Fibroblast of skin of left quadriceps (primary cell): ENCODE measurements at regions not wholly inside any gene's neighbourhood (a gene's known extent, or its start where the extent isn't known, plus 50 kb on each side); places are given as distances from the start of the nearest gene placed in this dataset.

Experiments
- DNase-seq, 2 experiments: peaks; one replicate each; pipeline ENCODE4 v3.0.0-alpha.2; 2013; ENCODE audit warnings: low read depth in 2 of 2

- no peak for DNase-seq
Observed at GRCh38 chr18:76130845-76131244, 364.2 kb downstream of the ZNF516 start.

- no peak for DNase-seq
Observed at GRCh38 chr18:76126327-76126726, 368.7 kb downstream of the ZNF516 start.

- no peak for DNase-seq
Observed at GRCh38 chr18:76121011-76121410, 374.0 kb downstream of the ZNF516 start.

- no peak for DNase-seq
Observed at GRCh38 chr18:76115580-76115979, 379.5 kb downstream of the ZNF516 start.

GRCh38 chr18:76113101-76113500 lies 381.9 kb downstream of the ZNF516 start:
- DNase-seq, result no peak

GRCh38 chr18:76102626-76103025 lies 392.4 kb downstream of the ZNF516 start:
- DNase-seq, result no peak

- DNase-seq, result no peak
Observed at GRCh38 chr18:76102156-76102555, 392.9 kb downstream of the ZNF516 start.

GRCh38 chr18:76099931-76100457 lies 395.0 kb downstream of the ZNF516 start:
- no peak for DNase-seq

- DNase-seq, result no peak
Observed at GRCh38 chr18:76098674-76099411, 396.2 kb downstream of the ZNF516 start.

- no peak for DNase-seq
Observed at GRCh38 chr18:76081536-76081935, 413.5 kb downstream of the ZNF516 start.

GRCh38 chr18:76080430-76080829 lies 414.6 kb downstream of the ZNF516 start:
- DNase-seq, result no peak

- no peak for DNase-seq
Observed at GRCh38 chr18:76075777-76076176, 419.3 kb downstream of the ZNF516 start.

GRCh38 chr18:76064998-76065397 lies 430.0 kb downstream of the ZNF516 start:
- DNase-seq, result no peak

- no peak for DNase-seq
Observed at GRCh38 chr18:76058146-76058545, 436.9 kb downstream of the ZNF516 start.

GRCh38 chr18:76057386-76057785 lies 437.7 kb downstream of the ZNF516 start:
- DNase-seq, result no peak

- no peak for DNase-seq
Observed at GRCh38 chr18:76056471-76057110, 438.5 kb downstream of the ZNF516 start.

- no peak for DNase-seq
Observed at GRCh38 chr18:76055578-76055977, 439.5 kb downstream of the ZNF516 start.

GRCh38 chr18:76055025-76055424 lies 440.0 kb downstream of the ZNF516 start:
- DNase-seq, result no peak

- DNase-seq, result no peak
Observed at GRCh38 chr18:76054156-76054555, 440.9 kb downstream of the ZNF516 start.

- no peak for DNase-seq
Observed at GRCh38 chr18:76053551-76053950, 441.5 kb downstream of the ZNF516 start.

- DNase-seq, result no peak
Observed at GRCh38 chr18:76052227-76052595, 442.8 kb downstream of the ZNF516 start.

- no peak for DNase-seq
Observed at GRCh38 chr18:76051396-76052226, 443.4 kb downstream of the ZNF516 start.
